ENCODE measurements at regions not wholly inside any gene's neighbourhood (a gene's known extent, or its start where the extent isn't known, plus 50 kb on each side); places are given as distances from the start of the nearest gene placed in this dataset.

GRCh38 chr2:239546541-239546940 is 145.7 kb upstream of the HDAC4 start:
- no peak for TF ChIP-seq FOS (IDR thresholded peaks at IDR 0.05; ENCODE audit: extremely low read depth, insufficient read length)
- TF ChIP-seq PHF21A (IDR thresholded peaks at IDR 0.05; ENCODE audit: borderline replicate concordance, low read depth), result no peak
- TF ChIP-seq, protein P1, sequence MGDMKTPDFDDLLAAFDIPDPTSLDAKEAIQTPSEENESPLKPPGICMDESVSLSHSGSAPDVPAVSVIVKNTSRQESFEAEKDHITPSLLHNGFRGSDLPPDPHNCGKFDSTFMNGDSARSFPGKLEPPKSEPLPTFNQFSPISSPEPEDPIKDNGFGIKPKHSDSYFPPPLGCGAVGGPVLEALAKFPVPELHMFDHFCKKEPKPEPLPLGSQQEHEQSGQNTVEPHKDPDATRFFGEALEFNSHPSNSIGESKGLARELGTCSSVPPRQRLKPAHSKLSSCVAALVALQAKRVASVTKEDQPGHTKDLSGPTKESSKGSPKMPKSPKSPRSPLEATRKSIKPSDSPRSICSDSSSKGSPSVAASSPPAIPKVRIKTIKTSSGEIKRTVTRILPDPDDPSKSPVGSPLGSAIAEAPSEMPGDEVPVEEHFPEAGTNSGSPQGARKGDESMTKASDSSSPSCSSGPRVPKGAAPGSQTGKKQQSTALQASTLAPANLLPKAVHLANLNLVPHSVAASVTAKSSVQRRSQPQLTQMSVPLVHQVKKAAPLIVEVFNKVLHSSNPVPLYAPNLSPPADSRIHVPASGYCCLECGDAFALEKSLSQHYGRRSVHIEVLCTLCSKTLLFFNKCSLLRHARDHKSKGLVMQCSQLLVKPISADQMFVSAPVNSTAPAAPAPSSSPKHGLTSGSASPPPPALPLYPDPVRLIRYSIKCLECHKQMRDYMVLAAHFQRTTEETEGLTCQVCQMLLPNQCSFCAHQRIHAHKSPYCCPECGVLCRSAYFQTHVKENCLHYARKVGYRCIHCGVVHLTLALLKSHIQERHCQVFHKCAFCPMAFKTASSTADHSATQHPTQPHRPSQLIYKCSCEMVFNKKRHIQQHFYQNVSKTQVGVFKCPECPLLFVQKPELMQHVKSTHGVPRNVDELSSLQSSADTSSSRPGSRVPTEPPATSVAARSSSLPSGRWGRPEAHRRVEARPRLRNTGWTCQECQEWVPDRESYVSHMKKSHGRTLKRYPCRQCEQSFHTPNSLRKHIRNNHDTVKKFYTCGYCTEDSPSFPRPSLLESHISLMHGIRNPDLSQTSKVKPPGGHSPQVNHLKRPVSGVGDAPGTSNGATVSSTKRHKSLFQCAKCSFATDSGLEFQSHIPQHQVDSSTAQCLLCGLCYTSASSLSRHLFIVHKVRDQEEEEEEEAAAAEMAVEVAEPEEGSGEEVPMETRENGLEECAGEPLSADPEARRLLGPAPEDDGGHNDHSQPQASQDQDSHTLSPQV (IDR thresholded peaks at IDR 0.05), result no peak
- TF ChIP-seq, protein P2, sequence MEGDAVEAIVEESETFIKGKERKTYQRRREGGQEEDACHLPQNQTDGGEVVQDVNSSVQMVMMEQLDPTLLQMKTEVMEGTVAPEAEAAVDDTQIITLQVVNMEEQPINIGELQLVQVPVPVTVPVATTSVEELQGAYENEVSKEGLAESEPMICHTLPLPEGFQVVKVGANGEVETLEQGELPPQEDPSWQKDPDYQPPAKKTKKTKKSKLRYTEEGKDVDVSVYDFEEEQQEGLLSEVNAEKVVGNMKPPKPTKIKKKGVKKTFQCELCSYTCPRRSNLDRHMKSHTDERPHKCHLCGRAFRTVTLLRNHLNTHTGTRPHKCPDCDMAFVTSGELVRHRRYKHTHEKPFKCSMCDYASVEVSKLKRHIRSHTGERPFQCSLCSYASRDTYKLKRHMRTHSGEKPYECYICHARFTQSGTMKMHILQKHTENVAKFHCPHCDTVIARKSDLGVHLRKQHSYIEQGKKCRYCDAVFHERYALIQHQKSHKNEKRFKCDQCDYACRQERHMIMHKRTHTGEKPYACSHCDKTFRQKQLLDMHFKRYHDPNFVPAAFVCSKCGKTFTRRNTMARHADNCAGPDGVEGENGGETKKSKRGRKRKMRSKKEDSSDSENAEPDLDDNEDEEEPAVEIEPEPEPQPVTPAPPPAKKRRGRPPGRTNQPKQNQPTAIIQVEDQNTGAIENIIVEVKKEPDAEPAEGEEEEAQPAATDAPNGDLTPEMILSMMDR (IDR thresholded peaks at IDR 0.05 in 2 of 3, conservative IDR thresholded peaks at IDR 0.05 in 1 of 3; ENCODE audit: insufficient read depth in 2 of 3, low read depth in 1 of 3, low read length in 3 of 3), result no peak
- no peak for TF ChIP-seq EP300 (IDR thresholded peaks at IDR 0.05; ENCODE audit: low read length)
- no peak for TF ChIP-seq FIP1L1 (IDR thresholded peaks at IDR 0.05; ENCODE audit: low read depth, low read length, poor library complexity, severe bottlenecking)
- no peak for TF ChIP-seq KDM2B (CRISPR knock-in tag; IDR thresholded peaks at IDR 0.05)
- no peak for TF ChIP-seq NBN (IDR thresholded peaks at IDR 0.05; ENCODE audit: low read depth)
- no peak for TF ChIP-seq KLF13 (tag; IDR thresholded peaks at IDR 0.05; ENCODE audit: borderline replicate concordance, low read depth)
- TF ChIP-seq MXI1 (IDR thresholded peaks at IDR 0.05; ENCODE audit: low read depth, low read length), result no peak
- TF ChIP-seq, protein P3, sequence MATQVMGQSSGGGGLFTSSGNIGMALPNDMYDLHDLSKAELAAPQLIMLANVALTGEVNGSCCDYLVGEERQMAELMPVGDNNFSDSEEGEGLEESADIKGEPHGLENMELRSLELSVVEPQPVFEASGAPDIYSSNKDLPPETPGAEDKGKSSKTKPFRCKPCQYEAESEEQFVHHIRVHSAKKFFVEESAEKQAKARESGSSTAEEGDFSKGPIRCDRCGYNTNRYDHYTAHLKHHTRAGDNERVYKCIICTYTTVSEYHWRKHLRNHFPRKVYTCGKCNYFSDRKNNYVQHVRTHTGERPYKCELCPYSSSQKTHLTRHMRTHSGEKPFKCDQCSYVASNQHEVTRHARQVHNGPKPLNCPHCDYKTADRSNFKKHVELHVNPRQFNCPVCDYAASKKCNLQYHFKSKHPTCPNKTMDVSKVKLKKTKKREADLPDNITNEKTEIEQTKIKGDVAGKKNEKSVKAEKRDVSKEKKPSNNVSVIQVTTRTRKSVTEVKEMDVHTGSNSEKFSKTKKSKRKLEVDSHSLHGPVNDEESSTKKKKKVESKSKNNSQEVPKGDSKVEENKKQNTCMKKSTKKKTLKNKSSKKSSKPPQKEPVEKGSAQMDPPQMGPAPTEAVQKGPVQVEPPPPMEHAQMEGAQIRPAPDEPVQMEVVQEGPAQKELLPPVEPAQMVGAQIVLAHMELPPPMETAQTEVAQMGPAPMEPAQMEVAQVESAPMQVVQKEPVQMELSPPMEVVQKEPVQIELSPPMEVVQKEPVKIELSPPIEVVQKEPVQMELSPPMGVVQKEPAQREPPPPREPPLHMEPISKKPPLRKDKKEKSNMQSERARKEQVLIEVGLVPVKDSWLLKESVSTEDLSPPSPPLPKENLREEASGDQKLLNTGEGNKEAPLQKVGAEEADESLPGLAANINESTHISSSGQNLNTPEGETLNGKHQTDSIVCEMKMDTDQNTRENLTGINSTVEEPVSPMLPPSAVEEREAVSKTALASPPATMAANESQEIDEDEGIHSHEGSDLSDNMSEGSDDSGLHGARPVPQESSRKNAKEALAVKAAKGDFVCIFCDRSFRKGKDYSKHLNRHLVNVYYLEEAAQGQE (IDR thresholded peaks at IDR 0.05; ENCODE audit: borderline replicate concordance), result no peak
- TF ChIP-seq, protein P3 (CRISPR knock-in tag; IDR thresholded peaks at IDR 0.05; ENCODE audit: low read depth), result no peak
- no peak for TF ChIP-seq CBX3 (IDR thresholded peaks at IDR 0.05; ENCODE audit: borderline replicate concordance in 1 of 2, low read length in 2 of 2)
- no peak for TF ChIP-seq NFYB (IDR thresholded peaks at IDR 0.05; ENCODE audit: extremely low read depth, insufficient read length)
